ENCODE measurements at regions not wholly inside any gene's neighbourhood (a gene's known extent, or its start where the extent isn't known, plus 50 kb on each side); places are given as distances from the start of the nearest gene placed in this dataset.

DNA sequence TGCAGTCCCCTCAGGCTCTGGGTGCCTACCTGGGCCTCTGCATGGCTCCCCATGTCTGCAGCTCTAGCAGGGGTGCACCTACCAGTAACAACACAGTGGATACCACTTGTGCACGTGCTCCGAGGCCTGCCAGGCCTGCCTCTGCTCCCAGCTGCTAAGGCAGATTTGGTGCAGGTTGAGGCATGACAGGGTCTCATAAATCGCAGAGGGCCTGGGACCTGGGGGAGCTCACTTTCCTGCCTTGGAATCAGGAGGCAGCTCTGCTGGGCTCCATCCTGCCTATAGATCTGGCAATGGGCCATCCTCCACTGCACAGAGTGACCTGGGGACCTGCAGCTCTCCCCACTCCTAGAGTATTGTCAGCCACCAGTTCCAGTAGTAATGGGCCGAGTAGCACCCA, 121.9 kb upstream of the CXCL14 start (continued):
- TF ChIP-seq, protein P1, sequence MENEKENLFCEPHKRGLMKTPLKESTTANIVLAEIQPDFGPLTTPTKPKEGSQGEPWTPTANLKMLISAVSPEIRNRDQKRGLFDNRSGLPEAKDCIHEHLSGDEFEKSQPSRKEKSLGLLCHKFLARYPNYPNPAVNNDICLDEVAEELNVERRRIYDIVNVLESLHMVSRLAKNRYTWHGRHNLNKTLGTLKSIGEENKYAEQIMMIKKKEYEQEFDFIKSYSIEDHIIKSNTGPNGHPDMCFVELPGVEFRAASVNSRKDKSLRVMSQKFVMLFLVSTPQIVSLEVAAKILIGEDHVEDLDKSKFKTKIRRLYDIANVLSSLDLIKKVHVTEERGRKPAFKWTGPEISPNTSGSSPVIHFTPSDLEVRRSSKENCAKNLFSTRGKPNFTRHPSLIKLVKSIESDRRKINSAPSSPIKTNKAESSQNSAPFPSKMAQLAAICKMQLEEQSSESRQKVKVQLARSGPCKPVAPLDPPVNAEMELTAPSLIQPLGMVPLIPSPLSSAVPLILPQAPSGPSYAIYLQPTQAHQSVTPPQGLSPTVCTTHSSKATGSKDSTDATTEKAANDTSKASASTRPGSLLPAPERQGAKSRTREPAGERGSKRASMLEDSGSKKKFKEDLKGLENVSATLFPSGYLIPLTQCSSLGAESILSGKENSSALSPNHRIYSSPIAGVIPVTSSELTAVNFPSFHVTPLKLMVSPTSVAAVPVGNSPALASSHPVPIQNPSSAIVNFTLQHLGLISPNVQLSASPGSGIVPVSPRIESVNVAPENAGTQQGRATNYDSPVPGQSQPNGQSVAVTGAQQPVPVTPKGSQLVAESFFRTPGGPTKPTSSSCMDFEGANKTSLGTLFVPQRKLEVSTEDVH (IDR thresholded peaks at IDR 0.05; ENCODE audit: low read depth, partially characterized antibody): no peak

DNA sequence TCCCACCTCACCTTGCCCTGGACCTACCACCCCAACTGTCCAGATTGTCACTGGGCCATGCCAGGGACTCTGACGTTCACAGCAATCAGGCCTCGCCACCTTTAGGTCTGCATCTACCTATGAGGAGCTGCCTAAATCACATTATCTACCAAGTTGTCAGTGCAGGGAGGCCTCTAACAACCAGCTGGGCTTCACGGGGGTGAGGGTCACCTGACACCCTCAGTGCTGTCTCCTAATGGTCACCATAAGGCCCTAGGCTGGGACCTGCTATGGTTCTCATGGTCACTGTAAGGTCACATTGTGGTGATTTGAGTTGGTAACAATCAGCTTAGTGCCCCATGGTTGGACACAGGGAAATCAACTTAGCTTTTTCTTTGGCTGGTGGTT, 119.2 kb upstream of the CXCL14 start:
- Histone ChIP-seq H2AFZ (ENCODE audit: control insufficient read depth, low read depth, low read length) (no peak overlapping the region), H3K4me3 (no peak overlapping the region), H3K36me3 (ENCODE audit: control insufficient read depth in 2 of 2, insufficient read depth in 2 of 2, low read length in 1 of 2) (no peaks in the 10 kb centered on the region), H4K20me1 (ENCODE audit: control insufficient read depth, insufficient read depth) (no peaks in the 10 kb centered on the region), H3K27me3 (replicated peaks in 1 of 2; ENCODE audit: control insufficient read depth in 2 of 2, insufficient read depth in 2 of 2, low read length in 1 of 2) (no peaks in the 10 kb centered on the region), H3K4me1 (ENCODE audit: control insufficient read depth, insufficient read depth, low read length) (no peaks in the 10 kb centered on the region), H3K79me2 (ENCODE audit: control insufficient read depth, insufficient read depth, low read length) (no peaks in the 10 kb centered on the region), H3K4me2 (ENCODE audit: control insufficient read depth, insufficient read depth) (no peak overlapping the region), H3K9ac (ENCODE audit: control insufficient read depth, insufficient read depth, low read length) (no peak overlapping the region), H3K27ac (ENCODE audit: control insufficient read depth, insufficient read depth) (no peak overlapping the region), H3K9me3 (replicated peaks; ENCODE audit: control insufficient read depth, insufficient read depth, low read length) (no peaks in the 10 kb centered on the region)
- in situ Hi-C loops (cut with MboI) (no loop called here), intact Hi-C loops (cut with micrococcal nuclease; ENCODE audit: unreplicated experiment) (no loop called here)
- 0% methylated on average over 3 of the region's 3 CpGs for WGBS (ENCODE audit: insufficient coverage, insufficient replicate concordance, low lambda C conversion rate, missing lambda C conversion rate)
- RAD21 ChIA-PET (ENCODE audit: unreplicated experiment): no interaction called here
- CTCF ChIA-PET: no interaction called here
- POLR2A ChIA-PET: no interaction called here
- SMC1A ChIA-PET (ENCODE audit: uncharacterized antibody, unreplicated experiment): no interaction called here
- ATAC-seq: no peak
- no peak for DNase-seq (ENCODE audit: low read depth, low spot score)
- no peak for FAIRE-seq
- no TSS peak for BruUV-seq (replicated peaks)
- TF ChIP-seq KLF5 (IDR thresholded peaks at IDR 0.05; ENCODE audit: partially characterized antibody): no peak
- no peak for TF ChIP-seq POU2F2 (IDR thresholded peaks at IDR 0.05; ENCODE audit: borderline replicate concordance, low read depth, low read length)
- no peak for TF ChIP-seq ZNF622 (IDR thresholded peaks at IDR 0.05)
- TF ChIP-seq, protein P2, sequence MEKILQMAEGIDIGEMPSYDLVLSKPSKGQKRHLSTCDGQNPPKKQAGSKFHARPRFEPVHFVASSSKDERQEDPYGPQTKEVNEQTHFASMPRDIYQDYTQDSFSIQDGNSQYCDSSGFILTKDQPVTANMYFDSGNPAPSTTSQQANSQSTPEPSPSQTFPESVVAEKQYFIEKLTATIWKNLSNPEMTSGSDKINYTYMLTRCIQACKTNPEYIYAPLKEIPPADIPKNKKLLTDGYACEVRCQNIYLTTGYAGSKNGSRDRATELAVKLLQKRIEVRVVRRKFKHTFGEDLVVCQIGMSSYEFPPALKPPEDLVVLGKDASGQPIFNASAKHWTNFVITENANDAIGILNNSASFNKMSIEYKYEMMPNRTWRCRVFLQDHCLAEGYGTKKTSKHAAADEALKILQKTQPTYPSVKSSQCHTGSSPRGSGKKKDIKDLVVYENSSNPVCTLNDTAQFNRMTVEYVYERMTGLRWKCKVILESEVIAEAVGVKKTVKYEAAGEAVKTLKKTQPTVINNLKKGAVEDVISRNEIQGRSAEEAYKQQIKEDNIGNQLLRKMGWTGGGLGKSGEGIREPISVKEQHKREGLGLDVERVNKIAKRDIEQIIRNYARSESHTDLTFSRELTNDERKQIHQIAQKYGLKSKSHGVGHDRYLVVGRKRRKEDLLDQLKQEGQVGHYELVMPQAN (conservative IDR thresholded peaks at IDR 0.05): no peak
- TF ChIP-seq, protein P3, sequence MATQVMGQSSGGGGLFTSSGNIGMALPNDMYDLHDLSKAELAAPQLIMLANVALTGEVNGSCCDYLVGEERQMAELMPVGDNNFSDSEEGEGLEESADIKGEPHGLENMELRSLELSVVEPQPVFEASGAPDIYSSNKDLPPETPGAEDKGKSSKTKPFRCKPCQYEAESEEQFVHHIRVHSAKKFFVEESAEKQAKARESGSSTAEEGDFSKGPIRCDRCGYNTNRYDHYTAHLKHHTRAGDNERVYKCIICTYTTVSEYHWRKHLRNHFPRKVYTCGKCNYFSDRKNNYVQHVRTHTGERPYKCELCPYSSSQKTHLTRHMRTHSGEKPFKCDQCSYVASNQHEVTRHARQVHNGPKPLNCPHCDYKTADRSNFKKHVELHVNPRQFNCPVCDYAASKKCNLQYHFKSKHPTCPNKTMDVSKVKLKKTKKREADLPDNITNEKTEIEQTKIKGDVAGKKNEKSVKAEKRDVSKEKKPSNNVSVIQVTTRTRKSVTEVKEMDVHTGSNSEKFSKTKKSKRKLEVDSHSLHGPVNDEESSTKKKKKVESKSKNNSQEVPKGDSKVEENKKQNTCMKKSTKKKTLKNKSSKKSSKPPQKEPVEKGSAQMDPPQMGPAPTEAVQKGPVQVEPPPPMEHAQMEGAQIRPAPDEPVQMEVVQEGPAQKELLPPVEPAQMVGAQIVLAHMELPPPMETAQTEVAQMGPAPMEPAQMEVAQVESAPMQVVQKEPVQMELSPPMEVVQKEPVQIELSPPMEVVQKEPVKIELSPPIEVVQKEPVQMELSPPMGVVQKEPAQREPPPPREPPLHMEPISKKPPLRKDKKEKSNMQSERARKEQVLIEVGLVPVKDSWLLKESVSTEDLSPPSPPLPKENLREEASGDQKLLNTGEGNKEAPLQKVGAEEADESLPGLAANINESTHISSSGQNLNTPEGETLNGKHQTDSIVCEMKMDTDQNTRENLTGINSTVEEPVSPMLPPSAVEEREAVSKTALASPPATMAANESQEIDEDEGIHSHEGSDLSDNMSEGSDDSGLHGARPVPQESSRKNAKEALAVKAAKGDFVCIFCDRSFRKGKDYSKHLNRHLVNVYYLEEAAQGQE (IDR thresholded peaks at IDR 0.05; ENCODE audit: low read depth, low read length): no peak
- TF ChIP-seq BRCA1 (IDR thresholded peaks at IDR 0.05; ENCODE audit: low read depth, low read length): no peak
- no peak for TF ChIP-seq NFXL1 (IDR thresholded peaks at IDR 0.05; ENCODE audit: borderline replicate concordance)
- TF ChIP-seq, protein P4, sequence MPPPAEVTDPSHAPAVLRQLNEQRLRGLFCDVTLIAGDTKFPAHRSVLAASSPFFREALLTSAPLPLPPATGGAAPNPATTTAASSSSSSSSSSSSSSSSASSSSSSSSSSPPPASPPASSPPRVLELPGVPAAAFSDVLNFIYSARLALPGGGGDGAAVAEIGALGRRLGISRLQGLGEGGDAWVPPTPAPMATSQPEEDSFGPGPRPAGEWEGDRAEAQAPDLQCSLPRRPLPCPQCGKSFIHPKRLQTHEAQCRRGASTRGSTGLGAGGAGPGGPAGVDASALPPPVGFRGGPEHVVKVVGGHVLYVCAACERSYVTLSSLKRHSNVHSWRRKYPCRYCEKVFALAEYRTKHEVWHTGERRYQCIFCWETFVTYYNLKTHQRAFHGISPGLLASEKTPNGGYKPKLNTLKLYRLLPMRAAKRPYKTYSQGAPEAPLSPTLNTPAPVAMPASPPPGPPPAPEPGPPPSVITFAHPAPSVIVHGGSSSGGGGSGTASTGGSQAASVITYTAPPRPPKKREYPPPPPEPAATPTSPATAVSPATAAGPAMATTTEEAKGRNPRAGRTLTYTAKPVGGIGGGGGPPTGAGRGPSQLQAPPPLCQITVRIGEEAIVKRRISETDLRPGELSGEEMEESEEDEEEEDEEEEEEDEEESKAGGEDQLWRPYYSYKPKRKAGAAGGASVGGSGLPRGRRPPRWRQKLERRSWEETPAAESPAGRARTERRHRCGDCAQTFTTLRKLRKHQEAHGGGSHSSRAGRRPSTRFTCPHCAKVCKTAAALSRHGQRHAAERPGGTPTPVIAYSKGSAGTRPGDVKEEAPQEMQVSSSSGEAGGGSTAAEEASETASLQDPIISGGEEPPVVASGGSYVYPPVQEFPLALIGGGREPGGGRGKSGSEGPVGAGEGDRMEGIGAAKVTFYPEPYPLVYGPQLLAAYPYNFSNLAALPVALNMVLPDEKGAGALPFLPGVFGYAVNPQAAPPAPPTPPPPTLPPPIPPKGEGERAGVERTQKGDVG (CRISPR knock-in tag; IDR thresholded peaks at IDR 0.05): no peak
- no peak for TF ChIP-seq ZNF384 (IDR thresholded peaks at IDR 0.05; ENCODE audit: borderline replicate concordance, low read depth, low read length)

Measured in GM12878 (cell line).